BJ (cell line): ENCODE measurements at regions not wholly inside any gene's neighbourhood (a gene's known extent, or its start where the extent isn't known, plus 50 kb on each side); places are given as distances from the start of the nearest gene placed in this dataset.

Experiments
- CTCF ChIA-PET: fragments of 350-600 bp; formaldehyde crosslinking; extraction: SDS; loops from one replicate; lab custom pipeline; 2021; ENCODE audit warnings: antibody characterized with exemption, inconsistent platforms; lab: Yijun Ruan, JAX
- POLR2A ChIA-PET: fragments of 300-600 bp; sonication (Branson Sonifier 250); formaldehyde crosslinking; extraction: SDS; loops from one replicate; lab custom pipeline; 2021; ENCODE audit warnings: antibody characterized with exemption; lab: Charles Lee
- DNase-seq: peaks from one replicate; pipeline ENCODE4 v3.0.0-alpha.2; 2011; ENCODE audit warnings: low read depth
- H3K27me3 ChIP-seq: 2 replicates; pipeline ENCODE4 v1.6.0; 2011; ENCODE audit warnings: low read length; ENCODE audit not compliant: control insufficient read depth, insufficient read depth
- H3K36me3 ChIP-seq: 2 replicates; pipeline ENCODE4 v1.5.1; 2011; ENCODE audit warnings: low read length; ENCODE audit not compliant: control insufficient read depth, insufficient read depth
- H3K4me3 ChIP-seq: 2 replicates; pipeline ENCODE4 v1.5.1; 2011; ENCODE audit warnings: low read depth, mild to moderate bottlenecking, control low read depth, low read length
- CTCF ChIP-seq: IDR thresholded peaks from 2 replicates; pipeline ENCODE4 v1.5.1; 2011; ENCODE audit warnings: low read depth, mild to moderate bottlenecking, control low read depth, inconsistent platforms, low read length, moderate library complexity; ENCODE audit not compliant: insufficient read depth

- H3K4me3 ChIP-seq = no peak overlapping the region
- H3K27me3 ChIP-seq = no peaks in the 10 kb centered on the region
- TF ChIP-seq CTCF = no peak
- CTCF ChIA-PET = interaction anchor here (0.6 kb wide), 1 partner anchor 162 kb away, joined by 4 read pairs; no protein-coding TSS in a partner anchor
- POLR2A ChIA-PET = no interaction called here
- H3K36me3 ChIP-seq = no peaks in the 10 kb centered on the region
- no peak for DNase-seq
Measured at GRCh38 chr5:104754311-104754995, 1191.9 kb upstream of the NUDT12 start.

GRCh38 chr5:104751969-104752368, 1189.4 kb upstream of the NUDT12 start:
- no peak for TF ChIP-seq CTCF
- Histone ChIP-seq H3K27me3 (no peaks in the 10 kb centered on the region), H3K36me3 (no peaks in the 10 kb centered on the region), H3K4me3 (no peak overlapping the region)
- no peak for DNase-seq
- POLR2A ChIA-PET = no interaction called here
- CTCF ChIA-PET = no interaction called here

- no peak for TF ChIP-seq CTCF
- Histone ChIP-seq H3K27me3 (no peaks in the 10 kb centered on the region), H3K36me3 (no peaks in the 10 kb centered on the region), H3K4me3 (no peak overlapping the region)
- ChIA-PET CTCF (no interaction called here), POLR2A (no interaction called here)
- DNase-seq = no peak
Measured at GRCh38 chr5:104739905-104740304, 1177.3 kb upstream of the NUDT12 start.

- Histone ChIP-seq H3K27me3 (no peaks in the 10 kb centered on the region), H3K36me3 (no peaks in the 10 kb centered on the region), H3K4me3 (no peak overlapping the region)
- POLR2A ChIA-PET = no interaction called here
- CTCF ChIA-PET = no interaction called here
- DNase-seq = no peak
- no peak for TF ChIP-seq CTCF
Measured at GRCh38 chr5:104739503-104739902, 1176.9 kb upstream of the NUDT12 start.

- no peak for DNase-seq
- H3K36me3 ChIP-seq = no peaks in the 10 kb centered on the region
- ChIA-PET POLR2A (no interaction called here), CTCF (no interaction called here)
- no peaks in the 10 kb centered on the region for H3K27me3 ChIP-seq
- H3K4me3 ChIP-seq = no peak overlapping the region
- TF ChIP-seq CTCF = no peak
Measured at GRCh38 chr5:104736073-104736472, 1173.5 kb upstream of the NUDT12 start.
